ENCODE measurements at regions not wholly inside any gene's neighbourhood (a gene's known extent, or its start where the extent isn't known, plus 50 kb on each side); places are given as distances from the start of the nearest gene placed in this dataset.

DNA sequence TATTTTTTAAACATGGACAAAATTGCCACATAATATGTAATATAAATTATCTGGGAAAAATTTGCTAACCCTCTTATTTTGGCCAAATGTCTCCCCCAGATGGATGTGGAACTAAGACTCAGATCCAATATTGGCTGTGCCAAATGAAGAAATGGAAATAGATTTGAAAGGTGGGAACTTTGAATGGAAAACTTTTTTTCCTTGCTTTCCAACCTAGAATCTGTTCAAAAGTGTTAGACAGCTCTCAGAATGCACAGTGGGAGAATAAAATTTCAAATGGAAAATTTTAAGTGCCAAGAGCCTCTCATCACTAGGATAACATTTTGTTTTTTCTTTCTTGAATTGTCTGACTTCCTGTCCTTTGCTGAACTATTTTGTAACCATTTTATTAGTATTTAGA is 142.6 kb upstream of the GAS1 start:
- TF ChIP-seq POLR2AphosphoS5 (IDR thresholded peaks at IDR 0.05; ENCODE audit: insufficient read depth in 1 of 2, low read depth in 1 of 2): no peak
- no peak for TF ChIP-seq POLR2A (IDR thresholded peaks at IDR 0.05)
- TF ChIP-seq, protein P1, sequence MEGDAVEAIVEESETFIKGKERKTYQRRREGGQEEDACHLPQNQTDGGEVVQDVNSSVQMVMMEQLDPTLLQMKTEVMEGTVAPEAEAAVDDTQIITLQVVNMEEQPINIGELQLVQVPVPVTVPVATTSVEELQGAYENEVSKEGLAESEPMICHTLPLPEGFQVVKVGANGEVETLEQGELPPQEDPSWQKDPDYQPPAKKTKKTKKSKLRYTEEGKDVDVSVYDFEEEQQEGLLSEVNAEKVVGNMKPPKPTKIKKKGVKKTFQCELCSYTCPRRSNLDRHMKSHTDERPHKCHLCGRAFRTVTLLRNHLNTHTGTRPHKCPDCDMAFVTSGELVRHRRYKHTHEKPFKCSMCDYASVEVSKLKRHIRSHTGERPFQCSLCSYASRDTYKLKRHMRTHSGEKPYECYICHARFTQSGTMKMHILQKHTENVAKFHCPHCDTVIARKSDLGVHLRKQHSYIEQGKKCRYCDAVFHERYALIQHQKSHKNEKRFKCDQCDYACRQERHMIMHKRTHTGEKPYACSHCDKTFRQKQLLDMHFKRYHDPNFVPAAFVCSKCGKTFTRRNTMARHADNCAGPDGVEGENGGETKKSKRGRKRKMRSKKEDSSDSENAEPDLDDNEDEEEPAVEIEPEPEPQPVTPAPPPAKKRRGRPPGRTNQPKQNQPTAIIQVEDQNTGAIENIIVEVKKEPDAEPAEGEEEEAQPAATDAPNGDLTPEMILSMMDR (IDR thresholded peaks at IDR 0.05): no peak

All from vagina (tissue), 2 donors.